Gastrocnemius medialis (tissue), 4 donors: ENCODE measurements at regions not wholly inside any gene's neighbourhood (a gene's known extent, or its start where the extent isn't known, plus 50 kb on each side); places are given as distances from the start of the nearest gene placed in this dataset.

ENCODE experiments used
- ATAC-seq, 2 donors: fragments of 150-250 bp; one replicate each; pipeline ENCODE4 v1.9.1; 2016
- DNase-seq, 2 donors: peaks; one replicate each; pipeline ENCODE4 v3.0.0-alpha.2; 2019
- H3K27ac ChIP-seq, 4 donors: fragments of 200-600 bp; sonication (generic); 1 replicate in 1 of 4; 2 replicates in 3 of 4; pipeline ENCODE4 v1.5.1; 2016 to 2018; ENCODE audit warnings: mild to moderate bottlenecking in 2 of 4, moderate library complexity in 1 of 4
- H3K27me3 ChIP-seq, 3 donors: fragments of 200-600 bp; sonication (generic) in 2 of 3; 1 replicate in 1 of 3; 2 replicates in 2 of 3; pipeline versions ENCODE4 v1.5.1 to v1.6.0; 2016 to 2019; ENCODE audit warnings: mild to moderate bottlenecking in 1 of 3, moderate library complexity in 1 of 3
- H3K36me3 ChIP-seq, 2 donors: fragments of 200-600 bp; sonication (generic) in 1 of 2; one replicate each; pipeline ENCODE4 v1.5.1; 2017 to 2018
- H3K4me1 ChIP-seq, 2 donors: fragments of 200-600 bp; sonication (generic) in 1 of 2; one replicate each; pipeline ENCODE4 v1.5.1; 2016 to 2017; ENCODE audit warnings: mild to moderate bottlenecking in 2 of 2
- H3K4me3 ChIP-seq, 4 donors: fragments of 200-600 bp; sonication (generic) in 3 of 4; 1 replicate in 1 of 4; 2 replicates in 3 of 4; pipeline ENCODE4 v1.5.1; 2016 to 2019; ENCODE audit warnings: mild to moderate bottlenecking in 2 of 4
- H3K9me3 ChIP-seq, 3 donors: fragments of 200-600 bp; sonication (generic) in 2 of 3; 1 replicate in 1 of 3; 2 replicates in 2 of 3; pipeline ENCODE4 v1.5.1; 2016 to 2019
- POLR2A ChIP-seq, 2 donors: fragments of 450-650 bp; IDR thresholded peaks; one replicate each; pipeline ENCODE4 v1.6.1; 2017; ENCODE audit warnings: antibody characterized with exemption in 2 of 2, mild to moderate bottlenecking in 2 of 2, moderate library complexity in 2 of 2
- in situ Hi-C, 4 donors: fragments of 200-750 bp; cut with MboI; loops; one replicate each; pipeline versions ENCODE4 v1.15.0 to v1.8.0; 2017; ENCODE audit warnings: low sequenced_read_pairs in 4 of 4
- intact Hi-C: fragments of 100-400 bp; cut with DNase I; formaldehyde crosslinking; loops from one replicate; pipeline ENCODE4 v1.15.1; 2023; ENCODE audit warnings: low total_unique reads
- TF ChIP-seq, protein P1 (sequence below), 5 experiments: fragments of 450-650 bp in 3 of 5; fragments of 200-600 bp in 2 of 5; sonication (generic) in 2 of 5; IDR thresholded peaks in 4 of 5; conservative IDR thresholded peaks in 1 of 5; 1 replicate in 4 of 5; 2 replicates in 1 of 5; pipeline ENCODE4 v1.5.1; 2016 to 2019; ENCODE audit warnings: antibody characterized with exemption in 5 of 5, mild to moderate bottlenecking in 3 of 5, moderate library complexity in 3 of 5

DNA sequence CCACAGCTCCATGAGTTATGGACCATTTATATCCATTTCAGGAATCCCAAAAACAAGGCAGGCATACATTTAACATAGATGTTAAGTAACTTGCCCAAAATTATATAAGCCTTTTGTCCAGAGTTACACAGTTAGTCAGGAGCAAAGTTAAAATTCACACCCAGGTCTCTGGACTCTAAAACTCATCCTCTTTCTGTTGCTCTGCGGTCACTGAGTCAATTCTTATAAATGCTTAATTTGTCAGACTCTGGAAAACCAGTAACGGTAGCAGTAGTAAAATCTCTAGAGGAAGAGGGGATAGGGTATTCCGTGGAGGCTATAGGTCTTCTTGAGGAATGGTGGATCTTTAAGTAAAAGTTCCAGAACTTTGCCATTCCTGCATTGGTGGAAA, 223.6 kb upstream of the JUN start:
- no peaks in the 10 kb centered on the region for H3K9me3 ChIP-seq
- in situ Hi-C loops (no loop called here), intact Hi-C loops (no loop called here)
- DNase-seq: no peak
- H3K36me3 ChIP-seq: no peaks in the 10 kb centered on the region
- peak overlapping the region in 3 of 4 donors; percentile 55 to 65 (median 59) for H3K27ac ChIP-seq
- TF ChIP-seq, protein P1, sequence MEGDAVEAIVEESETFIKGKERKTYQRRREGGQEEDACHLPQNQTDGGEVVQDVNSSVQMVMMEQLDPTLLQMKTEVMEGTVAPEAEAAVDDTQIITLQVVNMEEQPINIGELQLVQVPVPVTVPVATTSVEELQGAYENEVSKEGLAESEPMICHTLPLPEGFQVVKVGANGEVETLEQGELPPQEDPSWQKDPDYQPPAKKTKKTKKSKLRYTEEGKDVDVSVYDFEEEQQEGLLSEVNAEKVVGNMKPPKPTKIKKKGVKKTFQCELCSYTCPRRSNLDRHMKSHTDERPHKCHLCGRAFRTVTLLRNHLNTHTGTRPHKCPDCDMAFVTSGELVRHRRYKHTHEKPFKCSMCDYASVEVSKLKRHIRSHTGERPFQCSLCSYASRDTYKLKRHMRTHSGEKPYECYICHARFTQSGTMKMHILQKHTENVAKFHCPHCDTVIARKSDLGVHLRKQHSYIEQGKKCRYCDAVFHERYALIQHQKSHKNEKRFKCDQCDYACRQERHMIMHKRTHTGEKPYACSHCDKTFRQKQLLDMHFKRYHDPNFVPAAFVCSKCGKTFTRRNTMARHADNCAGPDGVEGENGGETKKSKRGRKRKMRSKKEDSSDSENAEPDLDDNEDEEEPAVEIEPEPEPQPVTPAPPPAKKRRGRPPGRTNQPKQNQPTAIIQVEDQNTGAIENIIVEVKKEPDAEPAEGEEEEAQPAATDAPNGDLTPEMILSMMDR (IDR thresholded peaks at IDR 0.05 in 4 of 5, conservative IDR thresholded peaks at IDR 0.05 in 1 of 5): no peak
- TF ChIP-seq POLR2A (IDR thresholded peaks at IDR 0.05): no peak
- no peaks in the 10 kb centered on the region for H3K27me3 ChIP-seq
- peaks cover 22 to 33% of the 10 kb centered on the region in 2 donors for H3K4me1 ChIP-seq
- no peak overlapping the region for H3K4me3 ChIP-seq
- no peak for ATAC-seq

DNA sequence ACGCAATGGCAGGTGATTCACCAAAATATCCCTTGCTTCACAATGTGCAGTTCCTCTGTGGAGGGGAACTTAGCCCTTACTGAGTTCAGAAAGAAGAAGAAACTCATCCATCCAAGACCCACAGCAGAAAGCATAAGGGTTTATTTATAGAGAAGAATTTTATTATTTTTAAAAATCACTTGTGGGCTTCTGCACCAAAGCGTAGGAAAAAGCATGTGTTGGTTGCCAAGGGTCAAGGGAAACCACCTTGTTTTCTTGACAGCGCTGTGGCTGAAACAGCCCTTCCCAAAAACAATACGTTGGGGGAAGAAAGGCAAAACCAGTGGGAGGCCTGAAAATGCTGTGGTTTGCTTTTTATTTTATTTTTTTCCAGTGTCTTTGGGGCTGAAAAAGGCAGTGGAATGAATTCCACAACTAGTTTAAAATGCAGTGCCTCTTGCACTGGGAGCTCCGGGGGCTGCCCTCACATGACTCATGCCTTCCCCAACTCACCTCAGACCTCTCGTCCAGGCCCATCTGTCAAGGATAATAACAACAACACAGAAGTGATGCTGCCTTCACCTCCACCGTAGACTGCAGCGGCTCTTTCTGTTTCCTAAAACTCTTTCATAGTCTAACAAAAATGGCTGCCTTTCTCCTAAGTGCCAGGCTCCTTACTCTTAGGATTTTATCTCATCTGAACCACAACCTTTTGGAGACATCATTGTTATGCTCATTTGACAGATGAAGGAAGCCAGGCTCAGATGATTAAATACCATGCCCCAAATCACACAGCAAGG, 224.2 kb upstream of the JUN start:
- no peaks in the 10 kb centered on the region for H3K27me3 ChIP-seq
- TF ChIP-seq, protein P1 (IDR thresholded peaks at IDR 0.05 in 4 of 5, conservative IDR thresholded peaks at IDR 0.05 in 1 of 5): no peak
- no peak for TF ChIP-seq POLR2A (IDR thresholded peaks at IDR 0.05)
- intact Hi-C loops (no loop called here), in situ Hi-C loops (no loop called here)
- no peak for ATAC-seq
- no peak overlapping the region for H3K4me3 ChIP-seq
- H3K4me1 ChIP-seq: peaks cover 28 to 39% of the 10 kb centered on the region in 2 donors
- no peak for DNase-seq
- H3K9me3 ChIP-seq: no peaks in the 10 kb centered on the region
- no peaks in the 10 kb centered on the region for H3K36me3 ChIP-seq
- H3K27ac ChIP-seq: peak overlapping the region in 3 of 4 donors; percentile 59 to 65 (median 64)

DNA sequence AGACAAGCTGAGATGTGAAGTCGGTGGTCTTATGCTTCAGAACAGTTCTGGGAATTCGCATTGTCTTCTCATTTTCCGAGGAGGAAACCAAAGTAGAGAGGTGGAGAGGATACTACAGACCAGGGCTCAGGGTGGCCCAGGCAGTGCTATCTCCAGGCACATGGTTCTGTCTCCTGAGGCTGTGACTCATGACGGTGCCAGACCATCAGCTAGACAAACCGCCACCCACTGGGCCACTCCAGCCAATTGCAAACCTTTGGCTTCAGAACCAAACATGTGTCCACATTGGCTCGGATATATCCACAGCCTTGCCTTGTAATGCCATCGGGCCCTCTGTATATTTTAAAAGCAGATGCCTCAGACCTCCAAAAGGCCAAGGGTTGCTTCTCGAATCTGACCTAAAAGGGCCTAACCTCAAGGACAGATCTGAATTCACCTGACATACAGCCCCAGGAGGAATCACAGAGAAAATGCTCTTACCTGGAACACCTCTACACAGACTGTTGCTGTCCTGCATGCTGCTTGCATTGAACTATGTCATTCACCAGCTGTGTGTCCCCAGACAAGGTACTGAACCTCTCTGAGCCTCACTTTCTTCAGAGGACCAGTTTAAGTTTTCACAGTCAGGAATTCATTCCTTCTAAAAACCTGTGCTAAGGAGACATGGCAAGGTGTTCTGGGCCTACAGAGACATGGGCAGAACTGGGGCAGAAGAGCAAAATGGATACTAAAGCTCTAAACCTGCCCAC, 224.9 kb upstream of the JUN start:
- Histone ChIP-seq H3K36me3 (no peaks in the 10 kb centered on the region), H3K9me3 (no peaks in the 10 kb centered on the region), H3K27me3 (no peaks in the 10 kb centered on the region), H3K4me3 (no peak overlapping the region), H3K4me1 (peaks cover 30 to 47% of the 10 kb centered on the region in 2 donors), H3K27ac (peak overlapping the region in 3 of 4 donors; percentile 59 to 65 (median 64))
- TF ChIP-seq, protein P1 (IDR thresholded peaks at IDR 0.05 in 4 of 5, conservative IDR thresholded peaks at IDR 0.05 in 1 of 5): no peak
- peak in 1 of 2 donors; percentile 37 for TF ChIP-seq POLR2A (IDR thresholded peaks at IDR 0.05)
- in situ Hi-C loops (no loop called here), intact Hi-C loops (no loop called here)
- DNase-seq (peak in 1 of 2 donors; percentile 66), ATAC-seq (peak in 1 of 2 donors; percentile 56)

DNA sequence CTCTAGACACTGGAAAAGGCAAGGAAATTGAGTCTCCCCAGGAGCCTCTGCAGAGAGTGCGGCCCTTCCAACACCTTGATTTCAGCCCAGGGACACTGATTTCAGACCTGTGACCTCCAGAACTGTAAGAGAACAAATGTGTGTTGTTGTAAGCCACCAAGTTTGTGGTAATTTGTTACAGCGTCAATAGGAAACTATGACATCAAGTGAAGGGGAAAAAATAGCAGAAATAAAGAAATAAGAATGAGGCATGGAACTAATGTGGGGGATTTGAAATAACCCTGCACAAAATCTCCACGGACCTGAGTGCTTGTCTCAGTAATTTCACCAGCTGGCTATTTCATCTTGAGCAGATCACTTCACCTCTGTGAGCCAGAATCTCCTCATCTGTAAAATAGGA, 227.8 kb upstream of the JUN start:
- peak overlapping the region in 3 of 4 donors; percentile 23 to 96 (median 94) for H3K27ac ChIP-seq
- in situ Hi-C loops: no loop called here
- intact Hi-C loops: no loop called here

More for the DNA sequence above, 227.8 kb upstream of the JUN start:
- Histone ChIP-seq H3K9me3 (no peaks in the 10 kb centered on the region), H3K4me1 (peaks cover 25 to 46% of the 10 kb centered on the region in 2 donors), H3K27me3 (no peaks in the 10 kb centered on the region), H3K36me3 (no peaks in the 10 kb centered on the region), H3K4me3 (no peak overlapping the region)
- no peak for ATAC-seq
- DNase-seq: no peak
- no peak for TF ChIP-seq POLR2A (IDR thresholded peaks at IDR 0.05)
- TF ChIP-seq, protein P1 (IDR thresholded peaks at IDR 0.05 in 4 of 5, conservative IDR thresholded peaks at IDR 0.05 in 1 of 5): no peak
